DMS 273 (cell line): ENCODE measurements at regions not wholly inside any gene's neighbourhood (a gene's known extent, or its start where the extent isn't known, plus 50 kb on each side); places are given as distances from the start of the nearest gene placed in this dataset.
A peak's percentile ranks its signal among the peaks of the same experiment; 100 is the strongest.

Experiments
- DNase-seq: peaks from one replicate; lab custom pipeline; 2025; ENCODE audit not compliant: unreplicated experiment; lab: John Stamatoyannopoulos, UW

- no peak for DNase-seq
Observed at GRCh38 chr16:35463358-35463757, 2003.9 kb downstream of the TP53TG3F start.

GRCh38 chr16:35480361-35480760 lies 2020.9 kb downstream of the TP53TG3F start:
- DNase-seq = no peak

- no peak for DNase-seq
Observed at GRCh38 chr16:35480988-35481387, 2021.6 kb downstream of the TP53TG3F start.

DNA sequence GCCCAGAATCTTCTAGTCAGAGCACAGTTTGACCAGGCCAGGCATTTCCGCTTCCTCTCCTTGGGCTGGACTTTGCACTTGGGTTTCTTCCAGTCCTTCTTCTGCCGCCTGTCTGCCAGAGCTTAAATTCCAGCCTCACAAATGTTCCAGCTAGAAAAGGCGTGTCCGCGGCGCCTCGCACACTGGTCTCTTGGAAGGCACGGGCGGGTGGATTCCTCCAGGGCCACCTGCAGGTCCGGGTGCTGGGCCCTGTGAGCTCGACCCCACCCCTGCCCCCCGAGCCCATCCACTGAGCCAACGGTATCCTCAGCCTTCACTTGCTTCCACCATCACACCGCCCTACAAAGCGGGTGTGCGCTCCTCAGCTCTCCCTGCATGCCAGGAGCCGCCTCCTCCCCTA lies 2026.5 kb downstream of the TP53TG3F start:
- DNase-seq = no peak

DNA sequence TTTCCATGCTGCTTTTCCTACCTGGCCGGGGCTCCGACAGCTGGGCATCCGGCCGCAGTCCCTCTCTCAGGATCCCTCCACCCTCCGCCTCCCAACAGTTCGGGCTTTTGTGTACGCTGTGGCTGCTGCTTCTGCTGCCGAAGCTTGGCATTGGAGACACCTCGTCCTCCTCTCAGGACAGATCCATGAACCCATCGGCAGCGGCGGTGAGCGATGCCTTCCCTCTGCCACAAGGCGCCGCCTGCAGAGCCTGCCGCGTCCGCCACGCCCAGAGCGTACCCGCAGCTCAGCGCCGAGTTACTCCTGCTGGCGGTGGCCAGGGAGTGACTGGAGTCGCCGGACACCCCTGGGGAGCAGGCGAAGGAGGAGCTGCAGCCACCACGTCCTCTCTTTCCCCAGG lies 2032.8 kb downstream of the TP53TG3F start:
- peak; percentile 79 for DNase-seq

DNA sequence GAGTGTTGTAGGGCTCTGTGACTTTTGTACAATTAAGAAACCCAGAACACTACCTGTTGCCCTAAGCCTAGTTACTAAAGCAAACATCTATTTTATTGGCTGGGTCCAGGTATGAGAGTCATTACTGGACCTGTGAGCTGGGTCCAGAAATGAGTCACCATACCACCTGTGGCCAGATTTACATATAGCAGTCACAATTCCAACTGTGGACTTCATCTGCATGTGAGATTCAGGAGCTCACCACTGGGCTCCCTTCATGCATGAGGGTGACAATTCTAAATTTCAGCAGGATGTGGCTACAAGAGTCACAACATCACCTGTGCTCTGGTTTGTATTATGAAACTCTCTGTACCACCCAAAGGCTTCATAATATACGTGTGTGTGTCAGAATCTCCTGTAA lies 2038.0 kb downstream of the TP53TG3F start:
- no peak for DNase-seq

DNA sequence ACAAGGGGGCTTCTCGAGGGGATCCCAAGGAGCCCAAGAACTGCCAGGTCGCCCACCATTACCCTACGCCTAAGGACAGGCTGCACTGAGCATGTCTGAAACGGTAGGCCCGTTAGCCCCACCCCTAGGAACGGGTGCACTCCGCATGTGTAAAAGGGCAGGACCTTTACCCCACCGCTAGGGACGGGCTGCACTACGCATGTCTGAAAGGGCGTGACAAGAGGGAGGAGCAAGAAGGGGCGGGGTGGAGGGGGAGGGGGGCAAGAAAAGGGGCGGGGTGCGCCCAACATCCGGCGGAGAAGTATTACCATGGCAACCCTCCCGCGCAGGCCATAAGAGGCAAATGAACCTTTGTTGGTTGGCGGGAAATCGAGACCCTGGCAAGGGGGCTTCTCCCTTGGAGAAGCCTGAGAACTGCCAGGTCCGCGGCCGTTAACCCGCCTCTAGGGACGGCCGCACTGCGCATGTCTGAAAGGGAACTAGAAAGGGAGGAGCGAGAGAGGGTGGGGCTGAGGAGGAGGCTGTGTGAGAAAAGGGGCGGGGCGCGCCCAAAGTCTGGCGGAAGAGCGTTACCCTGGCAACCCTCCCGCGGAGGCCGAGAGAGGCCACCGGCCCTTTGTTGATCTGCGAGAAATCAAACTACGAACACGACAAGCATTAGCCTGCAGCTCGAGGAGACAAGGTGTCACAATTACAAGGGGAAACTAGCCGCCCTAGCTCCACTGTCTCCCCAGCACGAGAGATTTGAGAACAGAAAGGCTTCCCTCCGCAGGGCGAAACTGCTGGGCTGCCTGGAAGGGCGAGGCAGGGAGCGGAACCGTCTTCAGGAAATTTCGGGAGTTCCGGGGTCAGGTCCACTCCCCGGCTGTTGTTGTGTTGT lies 2046.8 kb downstream of the TP53TG3F start:
- DNase-seq = peak; percentile 87

DNA sequence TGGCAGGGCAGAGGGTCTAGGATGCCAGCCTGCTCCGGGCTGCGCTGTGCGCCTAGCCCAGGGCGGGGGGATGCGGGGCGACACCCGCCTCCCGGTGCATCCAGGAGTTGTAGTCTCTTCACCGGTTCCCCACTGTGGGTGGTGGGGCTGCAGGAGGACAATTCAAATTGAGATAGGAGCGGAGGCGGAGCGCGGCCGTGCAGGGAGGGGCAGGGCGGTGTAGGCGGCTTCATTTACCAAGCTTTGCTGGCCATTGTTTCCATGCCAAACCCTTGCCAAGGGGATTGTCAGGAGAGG lies 2047.4 kb downstream of the TP53TG3F start:
- peak; percentile 39 for DNase-seq

DNA sequence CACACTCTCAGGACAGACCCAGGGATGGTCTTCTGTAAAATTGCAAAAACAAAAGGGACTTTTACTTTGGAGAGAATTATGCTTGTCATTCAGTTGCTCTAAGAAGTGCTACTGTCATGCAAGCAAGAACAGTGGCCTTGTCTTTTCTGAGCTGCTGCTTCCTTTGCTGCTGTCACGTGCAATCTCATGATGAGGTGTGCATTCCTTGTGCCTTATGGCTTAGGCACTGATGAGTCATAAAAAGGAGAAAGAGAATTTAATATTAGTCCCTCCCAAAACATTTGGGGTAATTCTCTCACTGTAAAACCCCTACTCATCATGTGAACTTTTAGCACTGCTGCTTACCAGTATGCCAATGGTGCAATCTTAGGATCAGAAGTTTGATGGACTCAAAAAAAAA lies 2051.3 kb downstream of the TP53TG3F start:
- DNase-seq = peak; percentile 26

DNA sequence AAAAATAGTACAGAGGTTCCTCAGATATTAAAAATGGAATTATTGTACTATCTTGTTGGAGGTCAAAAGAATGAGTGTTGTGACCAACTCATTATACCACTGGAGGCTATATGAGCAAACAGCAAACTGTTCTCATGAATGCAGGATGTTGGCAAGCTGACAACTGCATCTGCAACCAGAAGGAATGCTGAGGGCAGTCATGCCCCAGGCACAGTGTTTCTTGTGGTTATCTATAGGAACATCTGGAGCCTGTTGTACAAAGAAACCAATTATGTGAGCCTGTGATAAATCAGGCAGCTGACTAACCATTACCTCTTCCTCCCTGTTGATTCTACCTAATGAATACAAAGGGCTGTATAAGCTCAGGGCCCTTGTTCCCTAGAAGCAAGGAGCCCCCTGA lies 2057.1 kb downstream of the TP53TG3F start:
- peak; percentile 14 for DNase-seq

DNA sequence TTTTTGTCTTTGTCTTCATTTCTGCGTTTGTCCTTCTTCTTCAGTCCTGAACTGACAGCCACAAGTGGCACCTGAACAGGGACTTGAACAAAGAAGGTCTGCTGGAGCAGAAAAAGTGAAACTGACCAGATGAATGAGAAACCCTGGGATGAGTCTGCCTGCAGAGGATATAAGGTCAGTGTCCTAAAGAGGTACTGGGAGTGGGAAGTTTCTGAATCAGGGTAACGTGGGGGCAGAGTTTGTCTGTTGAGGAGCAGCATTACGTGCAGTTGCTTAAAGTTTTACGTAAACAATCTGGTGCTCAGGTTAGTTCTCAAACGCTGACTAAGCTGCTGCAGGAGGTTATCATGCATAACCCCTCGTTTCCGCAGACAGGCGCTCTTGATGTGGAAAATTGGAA lies 2057.6 kb downstream of the TP53TG3F start:
- no peak for DNase-seq

DNA sequence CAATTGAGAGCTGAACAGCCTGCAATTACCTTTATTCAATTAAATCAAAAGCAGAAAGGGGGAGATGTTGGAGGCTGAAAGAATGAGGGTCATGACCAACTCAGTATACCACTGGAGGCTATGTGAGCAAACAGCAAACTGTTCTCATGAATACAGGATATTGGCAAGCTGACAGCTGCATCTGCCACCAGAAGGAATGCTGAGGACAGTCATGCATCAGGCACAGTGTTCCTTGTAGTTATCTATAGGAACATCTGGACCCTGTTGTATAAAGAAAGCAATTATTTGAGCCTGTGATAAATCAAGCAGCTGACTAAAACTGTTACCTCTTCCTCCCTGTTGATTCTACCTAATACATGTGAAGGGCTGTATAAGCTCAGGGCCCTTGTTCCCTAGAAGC lies 2064.6 kb downstream of the TP53TG3F start:
- peak; percentile 50 for DNase-seq

DNA sequence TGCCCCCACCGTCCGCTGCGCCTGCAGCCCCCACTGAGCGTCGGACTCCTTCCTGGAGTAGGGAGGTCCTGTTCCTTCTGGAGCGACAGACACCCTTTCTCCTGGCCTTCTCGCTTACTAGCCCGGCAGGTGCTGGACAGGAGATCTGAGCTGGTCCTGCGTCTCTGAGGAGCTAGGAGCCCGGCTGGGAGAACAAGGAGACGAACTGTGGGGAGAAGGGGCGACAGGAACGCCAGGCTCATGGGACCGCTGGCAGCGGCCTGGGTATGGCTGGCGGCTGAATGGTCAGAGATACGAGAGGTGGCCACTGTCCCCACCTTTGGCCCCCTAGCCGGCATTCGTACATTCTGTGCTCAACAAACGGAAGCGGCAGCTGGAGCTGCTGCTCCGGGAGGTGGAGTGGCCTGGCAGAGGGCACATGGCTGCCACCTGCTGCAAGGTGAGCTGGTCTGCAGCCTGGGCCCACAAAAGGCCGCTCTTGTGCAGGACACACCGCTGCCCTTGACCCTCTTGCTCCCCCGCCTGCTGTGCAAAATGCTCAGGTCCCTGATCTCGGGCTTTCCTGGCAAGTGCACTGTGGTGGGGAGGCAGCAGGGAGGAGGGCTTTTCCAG lies 2066.7 kb downstream of the TP53TG3F start:
- peak; percentile 48 for DNase-seq

GRCh38 chr16:35532576-35532975 lies 2073.2 kb downstream of the TP53TG3F start:
- no peak for DNase-seq

GRCh38 chr16:35533683-35534082 lies 2074.3 kb downstream of the TP53TG3F start:
- peak; percentile 9 for DNase-seq

DNA sequence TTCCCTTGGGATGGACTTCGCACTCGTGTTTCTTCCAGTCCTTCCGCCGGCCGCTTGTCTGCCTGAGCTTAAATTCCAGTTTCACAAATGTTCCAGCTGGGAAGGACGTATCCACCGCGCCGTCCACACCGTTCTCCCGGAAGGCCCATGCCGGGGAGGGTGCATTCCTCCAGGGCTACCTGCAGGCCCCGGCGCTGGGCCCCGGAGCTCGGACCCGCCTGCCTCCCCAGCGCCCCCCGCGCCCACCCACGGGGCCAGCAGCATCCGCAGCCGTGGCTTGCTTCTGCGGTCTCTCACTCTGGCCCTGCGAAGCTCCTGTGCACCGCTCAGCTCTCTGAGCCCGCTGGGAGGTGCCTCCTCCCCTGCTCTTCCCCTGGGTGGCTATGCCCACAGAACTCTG lies 2084.1 kb downstream of the TP53TG3F start:
- DNase-seq = no peak

DNA sequence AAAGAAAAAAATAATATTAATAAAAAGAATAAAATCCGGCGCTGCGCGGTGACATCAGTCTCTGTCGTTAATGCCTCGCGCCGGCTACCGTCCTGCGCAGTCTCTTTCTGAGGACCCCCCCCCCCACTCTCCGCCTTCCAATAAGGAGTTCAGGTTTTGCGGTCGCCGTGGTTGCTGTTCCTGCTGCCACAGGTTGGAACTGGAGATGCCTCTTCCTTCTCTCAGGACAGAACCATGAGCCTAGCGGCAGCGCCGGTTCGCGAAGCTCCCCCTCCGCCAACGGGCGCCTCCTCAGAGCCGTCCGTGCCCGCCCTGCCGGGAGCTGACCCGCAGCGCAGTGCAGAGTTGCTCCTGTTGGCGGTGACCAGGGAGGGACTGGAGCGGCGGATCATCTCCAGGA lies 2093.4 kb downstream of the TP53TG3F start:
- no peak for DNase-seq

GRCh38 chr16:35557731-35558130 lies 2098.3 kb downstream of the TP53TG3F start:
- no peak for DNase-seq

- DNase-seq = peak; percentile 44
Observed at GRCh38 chr16:35559911-35560636, 2100.7 kb downstream of the TP53TG3F start.

DNA sequence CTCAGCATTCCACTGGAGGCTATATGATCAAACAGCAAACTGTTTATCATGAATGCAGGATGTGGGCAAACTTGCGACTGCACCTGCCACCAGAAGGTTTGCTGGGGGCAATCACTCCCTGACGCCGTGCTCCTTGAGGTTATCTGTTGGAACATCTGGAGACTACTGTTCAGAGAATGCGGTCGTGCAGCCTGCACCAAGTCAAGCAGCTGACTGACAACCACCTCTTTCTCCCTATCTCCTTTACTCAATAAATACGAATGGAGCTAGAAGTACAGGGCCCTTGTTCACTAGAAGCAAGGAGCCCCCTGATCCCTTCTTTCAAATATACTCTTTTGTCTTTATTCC lies 2101.2 kb downstream of the TP53TG3F start:
- DNase-seq = no peak

GRCh38 chr16:35561346-35561745 lies 2101.9 kb downstream of the TP53TG3F start:
- DNase-seq = no peak

DNA sequence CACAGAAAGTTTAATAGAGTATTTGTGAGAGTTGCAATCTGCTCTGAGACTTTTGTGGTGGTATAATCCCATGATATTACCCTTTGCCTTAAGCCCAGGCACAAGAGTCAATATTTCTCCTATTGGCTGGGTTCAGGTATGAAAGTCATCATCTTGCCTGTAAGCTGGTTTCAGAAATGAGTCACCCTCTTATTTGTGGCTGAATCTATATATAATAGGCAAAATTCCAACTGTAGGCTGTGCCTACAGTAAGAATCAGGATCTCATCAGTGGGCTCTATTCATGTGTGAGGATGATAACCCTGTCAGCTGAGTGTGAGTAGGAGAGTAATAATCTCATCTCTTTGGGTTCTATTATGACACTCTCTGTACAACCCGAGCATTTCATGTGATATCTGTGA lies 2103.1 kb downstream of the TP53TG3F start:
- no peak for DNase-seq
